ENCODE measurements at regions not wholly inside any gene's neighbourhood (a gene's known extent, or its start where the extent isn't known, plus 50 kb on each side); places are given as distances from the start of the nearest gene placed in this dataset.
"Not testable (repeated sequence)": the region's sequence is repeated elsewhere in the genome, so short reads cannot be mapped to it uniquely, and the experiment has no call there.

DNA sequence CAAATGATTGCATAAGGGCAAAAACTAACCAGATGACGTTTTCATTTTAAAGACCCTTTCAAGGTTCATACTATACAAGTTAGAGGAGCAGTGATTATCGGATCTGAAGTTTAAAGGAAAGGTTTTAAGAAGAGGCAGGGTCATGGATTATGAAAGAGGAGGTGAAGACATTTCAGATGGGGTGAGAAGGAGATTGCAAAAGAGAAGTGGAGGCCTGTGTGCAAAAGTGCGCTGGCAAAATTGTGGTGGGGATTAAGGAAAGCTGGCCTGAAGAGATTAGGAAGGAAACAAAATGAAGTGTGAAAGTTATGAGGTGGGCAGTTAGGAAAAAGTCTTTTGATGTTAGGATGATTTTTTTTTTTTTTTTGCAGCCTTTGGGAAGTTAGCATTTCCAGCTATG, 935.7 kb upstream of the FAM98A start:
- no peak overlapping the region for H3K27ac ChIP-seq
- no peak for TF ChIP-seq CTCF (conservative IDR thresholded peaks at IDR 0.05)

- H3K27ac ChIP-seq, result no peak overlapping the region
- TF ChIP-seq CTCF (conservative IDR thresholded peaks at IDR 0.05), result no peak
These were observed 935.2 kb upstream of the FAM98A start for GRCh38 chr2:34534341-34534740.

DNA sequence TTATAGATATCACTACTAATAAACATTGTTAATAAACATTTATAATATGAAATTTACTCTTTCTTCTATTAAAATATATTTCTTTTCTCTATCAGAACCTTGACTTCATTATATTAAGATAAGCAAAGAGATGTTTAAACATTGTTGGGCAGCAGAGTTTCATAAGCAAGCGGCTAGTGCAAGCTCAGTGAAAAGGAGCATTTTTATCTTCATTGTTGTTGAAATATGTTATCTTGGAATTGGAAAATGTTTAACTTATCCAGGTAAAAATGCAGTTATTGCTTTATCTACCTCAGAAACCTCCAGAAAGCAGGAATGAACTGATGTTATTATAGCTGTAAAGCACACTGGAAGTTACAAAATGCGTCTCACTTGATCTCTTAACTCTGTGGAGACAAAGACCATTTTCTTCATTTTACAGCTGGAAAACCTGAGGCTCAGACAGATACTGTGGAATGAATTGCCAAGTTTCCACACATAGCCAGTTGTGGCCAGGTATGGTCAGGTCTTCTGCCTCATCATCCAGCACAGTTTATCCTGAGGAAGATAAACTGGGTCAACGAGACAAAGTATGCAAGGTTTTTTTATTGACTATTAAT, 934.6 kb upstream of the FAM98A start:
- TF ChIP-seq CTCF (conservative IDR thresholded peaks at IDR 0.05), result no peak
- H3K27ac ChIP-seq, result no peak overlapping the region

- TF ChIP-seq CTCF (conservative IDR thresholded peaks at IDR 0.05), result no peak
- H3K27ac ChIP-seq, result no peak overlapping the region
These were observed 930.9 kb upstream of the FAM98A start for GRCh38 chr2:34529965-34530364.

GRCh38 chr2:34523958-34524514, 924.9 kb upstream of the FAM98A start:
- no peak for TF ChIP-seq CTCF (conservative IDR thresholded peaks at IDR 0.05)
- no peak overlapping the region for H3K27ac ChIP-seq

DNA sequence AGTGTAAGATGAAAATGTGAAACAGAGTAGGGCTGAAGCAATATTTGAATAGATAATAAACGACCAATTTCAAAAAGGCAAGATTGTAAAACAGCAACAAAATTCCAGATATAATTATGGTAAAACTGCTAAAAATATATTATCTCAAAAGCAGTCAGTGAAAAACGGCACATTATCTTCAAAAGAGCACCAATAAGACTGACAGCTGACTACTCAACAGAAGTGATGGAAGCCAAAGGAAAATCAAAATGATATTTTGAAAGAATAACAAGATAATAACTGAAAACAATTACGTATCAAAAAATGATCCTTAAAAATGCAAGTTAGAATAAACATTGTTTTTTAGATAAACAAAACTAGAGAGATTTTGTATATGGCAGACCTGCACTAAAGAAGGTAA, 920.6 kb upstream of the FAM98A start:
- no peak for TF ChIP-seq CTCF (conservative IDR thresholded peaks at IDR 0.05)
- H3K27ac ChIP-seq, result no peak overlapping the region

DNA sequence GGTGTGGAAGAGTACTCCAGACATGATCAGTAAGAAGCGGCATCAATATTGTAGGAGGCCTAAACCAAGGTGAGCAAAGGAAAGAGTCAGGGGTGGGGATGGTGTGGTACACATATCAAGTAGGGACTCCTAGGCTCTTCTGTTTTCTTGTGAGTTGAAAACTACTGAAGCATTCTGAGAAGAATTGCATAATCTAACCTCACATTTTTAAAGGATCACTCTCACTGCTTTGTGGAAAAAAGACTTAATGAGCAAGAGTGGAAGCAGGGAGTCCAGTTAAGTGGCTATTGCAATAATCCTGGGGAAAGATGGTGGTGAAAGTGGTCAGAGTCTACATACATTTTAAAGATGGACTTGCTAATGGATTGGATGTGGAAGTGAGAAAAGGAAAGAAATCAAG, 899.5 kb upstream of the FAM98A start:
- H3K27ac ChIP-seq, result no peak overlapping the region
- TF ChIP-seq CTCF (conservative IDR thresholded peaks at IDR 0.05), result no peak

DNA sequence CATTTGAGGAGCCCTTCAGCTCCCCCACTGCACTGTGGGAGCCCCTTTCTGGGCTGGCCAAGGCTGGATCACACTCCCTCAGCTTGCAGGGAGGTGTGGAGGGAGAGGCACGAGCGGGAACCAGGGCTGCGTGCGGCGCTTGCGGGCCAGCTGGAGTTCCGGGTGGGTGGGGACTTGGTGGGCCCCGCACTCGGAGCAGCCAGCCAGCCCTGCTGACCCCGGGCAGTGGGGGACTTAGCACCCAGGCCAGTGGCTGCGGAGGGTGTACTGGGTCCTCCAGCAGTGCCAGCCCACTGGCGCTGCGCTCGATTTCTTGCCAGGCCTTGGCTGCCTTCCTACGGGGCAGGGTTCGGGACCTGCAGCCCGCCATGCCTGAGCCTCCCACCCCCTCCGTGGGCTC, 895.1 kb upstream of the FAM98A start:
- not testable (repeated sequence) for H3K27ac ChIP-seq

Measured in VCaP (cell line).